H1 (cell line): ENCODE measurements at regions not wholly inside any gene's neighbourhood (a gene's known extent, or its start where the extent isn't known, plus 50 kb on each side); places are given as distances from the start of the nearest gene placed in this dataset.
A peak's percentile ranks its signal among the peaks of the same experiment; 100 is the strongest.

Experiments used
- CTCF ChIA-PET: fragments of 300-600 bp; sonication (Branson Sonifier 250); formaldehyde crosslinking; loops from one replicate; lab custom pipeline; 2021; ENCODE audit not compliant: partially characterized antibody; lab: Charles Lee
- POLR2A ChIA-PET: fragments of 300-600 bp; sonication (Branson Sonifier 250); formaldehyde crosslinking; loops from one replicate; lab custom pipeline; 2021; ENCODE audit warnings: inconsistent platforms; ENCODE audit not compliant: partially characterized antibody; lab: Charles Lee
- DNase-seq, 2 experiments: peaks; one replicate each; pipeline versions ENCODE4 v3.0.0 to v3.0.0-alpha.2; 2010 to 2022; ENCODE audit warnings: low spot score in 2 of 2, low read depth in 1 of 2, mixed read lengths in 1 of 2
- FAIRE-seq: peaks from 2 replicates; lab custom pipeline; 2011; peaks lifted over from hg19 to GRCh38; lab: Jason Lieb, UNC
- H2AFZ ChIP-seq: 2 replicates; pipeline ENCODE4 v1.8.1; 2012; ENCODE audit warnings: low read length, inconsistent platforms
- H2AK5ac ChIP-seq: 2 replicates; pipeline ENCODE4 v1.6.1; 2013; ENCODE audit warnings: low read depth, low read length
- H2BK120ac ChIP-seq: replicated peaks from 2 replicates; pipeline ENCODE3; 2013; ENCODE audit warnings: low read depth, low read length, inconsistent platforms
- H2BK12ac ChIP-seq: 2 replicates; pipeline ENCODE4 v1.6.1; 2013; ENCODE audit warnings: low read depth, low read length
- H2BK15ac ChIP-seq: 2 replicates; pipeline ENCODE4 v1.6.1; 2013; ENCODE audit warnings: low read length
- H2BK20ac ChIP-seq: 2 replicates; pipeline ENCODE4 v1.6.1; 2013; ENCODE audit warnings: low read length
- H2BK5ac ChIP-seq: 2 replicates; pipeline ENCODE4 v1.6.1; 2013; ENCODE audit warnings: low read depth, low read length
- H3K14ac ChIP-seq: 2 replicates; pipeline ENCODE4 v1.6.1; 2013; ENCODE audit warnings: inconsistent platforms; ENCODE audit not compliant: insufficient read length
- H3K18ac ChIP-seq: 2 replicates; pipeline ENCODE4 v1.6.1; 2013; ENCODE audit warnings: low read length; ENCODE audit errors: extremely low read depth
- H3K23ac ChIP-seq: 2 replicates; pipeline ENCODE4 v1.6.1; 2013; ENCODE audit warnings: inconsistent platforms; ENCODE audit not compliant: insufficient read length
- H3K23me2 ChIP-seq: 2 replicates; pipeline ENCODE4 v1.6.1; 2013; ENCODE audit warnings: low read depth, low read length
- H3K27ac ChIP-seq: 2 replicates; pipeline ENCODE4 v1.6.1; 2011; ENCODE audit warnings: low read depth, low read length, inconsistent platforms
- H3K27me3 ChIP-seq, 4 experiments: replicated peaks in 1 of 4; 1 replicate in 1 of 4; 2 replicates in 3 of 4; pipeline versions ENCODE4 v1.6.1 to v1.8.1; 2011 to 2013; ENCODE audit warnings: low read length in 3 of 4, mild to moderate bottlenecking in 3 of 4, inconsistent platforms in 2 of 4, mixed read lengths in 2 of 4, moderate library complexity in 1 of 4; ENCODE audit not compliant: control insufficient read depth in 3 of 4, insufficient read depth in 3 of 4; ENCODE audit errors: extremely low read depth in 1 of 4
- H3K36me3 ChIP-seq, 4 experiments: 2 replicates each; pipeline versions ENCODE4 v1.6.1 to v1.8.1; 2011 to 2013; ENCODE audit warnings: mild to moderate bottlenecking in 4 of 4, low read length in 3 of 4, moderate library complexity in 2 of 4, control low read depth in 1 of 4, inconsistent platforms in 1 of 4; ENCODE audit not compliant: insufficient read depth in 4 of 4, control insufficient read depth in 2 of 4
- H3K4ac ChIP-seq: replicated peaks from 2 replicates; pipeline ENCODE3; 2013; ENCODE audit warnings: low read length, low read depth, mixed read lengths, inconsistent platforms; ENCODE audit not compliant: insufficient read length
- H3K4me1 ChIP-seq, 4 experiments: replicated peaks in 1 of 4; 1 replicate in 1 of 4; 2 replicates in 3 of 4; pipeline versions ENCODE4 v1.6.1 to v1.8.1; 2011 to 2013; ENCODE audit warnings: low read length in 3 of 4, inconsistent platforms in 2 of 4, mixed read lengths in 1 of 4; ENCODE audit not compliant: insufficient read depth in 4 of 4, control insufficient read depth in 3 of 4
- H3K4me2 ChIP-seq, 2 experiments: 2 replicates each; pipeline versions ENCODE4 v1.6.1 to v1.8.1; 2011 to 2013; ENCODE audit warnings: low read depth in 2 of 2, low read length in 2 of 2, control low read depth in 1 of 2, inconsistent platforms in 1 of 2, mild to moderate bottlenecking in 1 of 2; ENCODE audit not compliant: insufficient read depth in 1 of 2
- H3K4me3 ChIP-seq, 4 experiments: fragments of 200-600, 300-600 bp in 1 of 4; sonication (generic), shearing (Covaris generic), sonication (Bioruptor Twin) in 1 of 4; 2 replicates each; pipeline versions ENCODE4 v1.5.1 to v1.8.1; 2011 to 2016; ENCODE audit warnings: low read length in 4 of 4, low read depth in 3 of 4, control low read depth in 2 of 4, inconsistent platforms in 2 of 4, mild to moderate bottlenecking in 2 of 4, mixed read lengths in 1 of 4, moderate library complexity in 1 of 4; ENCODE audit not compliant: insufficient read depth in 2 of 4; ENCODE audit errors: extremely low read depth in 1 of 4
- H3K56ac ChIP-seq: replicated peaks from 2 replicates; pipeline ENCODE3; 2013; ENCODE audit warnings: low read depth, mild to moderate bottlenecking, mixed read lengths, low read length, inconsistent platforms; ENCODE audit not compliant: insufficient read length
- H3K79me1 ChIP-seq: 2 replicates; pipeline ENCODE4 v1.6.1; 2013; ENCODE audit warnings: low read depth, low read length, control low read depth
- H3K79me2 ChIP-seq, 2 experiments: 2 replicates each; pipeline versions ENCODE4 v1.6.1 to v1.8.1; 2012 to 2013; ENCODE audit warnings: low read length in 2 of 2, mild to moderate bottlenecking in 2 of 2, inconsistent platforms in 1 of 2; ENCODE audit not compliant: insufficient read depth in 2 of 2, control insufficient read depth in 1 of 2
- H3K9ac ChIP-seq, 4 experiments: replicated peaks in 1 of 4; 1 replicate in 1 of 4; 2 replicates in 3 of 4; pipeline versions ENCODE4 v1.6.1 to v1.8.1; 2011 to 2013; ENCODE audit warnings: low read depth in 3 of 4, low read length in 3 of 4, control low read depth in 2 of 4, mild to moderate bottlenecking in 2 of 4, moderate library complexity in 2 of 4, inconsistent platforms in 1 of 4; ENCODE audit errors: extremely low read depth in 1 of 4
- H3K9me3 ChIP-seq, 2 experiments: 2 replicates each; pipeline versions ENCODE4 v1.6.1 to v1.8.1; 2012 to 2013; ENCODE audit warnings: mild to moderate bottlenecking in 2 of 2, moderate library complexity in 2 of 2, control low read depth in 1 of 2, inconsistent platforms in 1 of 2, low read depth in 1 of 2, low read length in 1 of 2, mixed read lengths in 1 of 2; ENCODE audit not compliant: insufficient read depth in 2 of 2
- H4K20me1 ChIP-seq, 2 experiments: replicated peaks in 1 of 2; 2 replicates each; pipeline versions ENCODE3 to v1.8.1; 2011 to 2013; ENCODE audit warnings: inconsistent platforms in 2 of 2, low read length in 2 of 2, mild to moderate bottlenecking in 1 of 2; ENCODE audit not compliant: insufficient read depth in 2 of 2, control insufficient read depth in 1 of 2
- H4K5ac ChIP-seq: 2 replicates; pipeline ENCODE4 v1.6.1; 2013; ENCODE audit warnings: low read length, low read depth, mixed read lengths, inconsistent platforms; ENCODE audit not compliant: insufficient read length
- H4K8ac ChIP-seq: 2 replicates; pipeline ENCODE4 v1.8.0; 2013; ENCODE audit warnings: mild to moderate bottlenecking, moderate library complexity, low read length, inconsistent platforms; ENCODE audit not compliant: insufficient read depth; ENCODE audit errors: extremely low read depth
- H4K91ac ChIP-seq: replicated peaks from 2 replicates; pipeline ENCODE3; 2013; ENCODE audit warnings: low read length, mixed read lengths, inconsistent platforms; ENCODE audit not compliant: insufficient read length
- CREB1 ChIP-seq: IDR thresholded peaks from 2 replicates; pipeline ENCODE4 v1.6.1; 2012; ENCODE audit warnings: inconsistent platforms
- GABPA ChIP-seq: IDR thresholded peaks from 2 replicates; pipeline ENCODE4 v1.6.1; 2011; ENCODE audit warnings: mild to moderate bottlenecking, low read length, moderate library complexity, borderline replicate concordance; ENCODE audit not compliant: insufficient read depth
- GTF2F1 ChIP-seq: IDR thresholded peaks from 2 replicates; pipeline ENCODE4 v1.6.1; 2012; ENCODE audit warnings: low read depth, low read length, improper control_type of control experiment, borderline replicate concordance
- SIRT6 ChIP-seq: IDR thresholded peaks from one replicate; pipeline ENCODE4 v1.7.1; 2012; ENCODE audit warnings: low read length, inconsistent platforms
- SP4 ChIP-seq: IDR thresholded peaks from 2 replicates; pipeline ENCODE4 v1.6.1; 2012; ENCODE audit warnings: low read length, inconsistent platforms
- TEAD4 ChIP-seq: IDR thresholded peaks from 2 replicates; pipeline ENCODE4 v1.6.1; 2012; ENCODE audit warnings: low read depth, low read length, inconsistent platforms, mixed read lengths
- YY1 ChIP-seq: IDR thresholded peaks from 2 replicates; pipeline ENCODE4 v1.6.1; 2011; ENCODE audit warnings: low read depth, mild to moderate bottlenecking, low read length
- WGBS, 2 experiments: shearing (Covaris generic) in 1 of 2; methylation state at CpG; one replicate each; pipeline versions ENCODE4 v1.1.6 to v1.1.7; 2013 to 2015; ENCODE audit warnings: low lambda C conversion rate in 2 of 2, mixed read lengths in 2 of 2, inconsistent platforms in 1 of 2, low coverage in 1 of 2, missing lambda C conversion rate in 1 of 2; ENCODE audit not compliant: insufficient replicate concordance in 2 of 2, insufficient coverage in 1 of 2, insufficient read length in 1 of 2; ENCODE audit errors: extremely low coverage in 1 of 2, missing lambda C conversion rate in 1 of 2; 5-methylcytosine and 5-hydroxymethylcytosine counted together

DNA sequence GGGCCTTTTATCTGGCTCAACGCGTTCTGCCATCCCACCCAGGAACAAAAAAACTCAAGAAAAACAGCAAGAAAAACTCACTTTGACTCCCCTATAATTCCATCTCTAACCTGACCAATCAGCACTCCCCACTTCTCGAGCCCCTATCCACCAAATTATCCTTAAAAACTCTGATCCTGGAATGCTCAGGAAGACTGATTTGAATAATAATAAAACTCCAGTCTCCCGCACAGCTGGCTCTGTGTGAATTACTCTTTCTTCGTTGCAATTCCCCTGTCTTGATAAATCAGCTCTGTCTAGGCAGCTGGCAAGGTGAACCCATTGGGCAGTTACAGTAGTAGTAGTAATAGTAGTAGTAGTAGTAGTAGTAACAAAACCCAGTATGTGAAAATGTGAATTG lies 165.7 kb upstream of the CASK start:
- H2BK20ac ChIP-seq: no peak overlapping the region
- H4K5ac ChIP-seq: no peak overlapping the region
- DNase-seq: no peak
- peak; percentile 78 for FAIRE-seq
- no peak overlapping the region for H3K23ac ChIP-seq
- CTCF ChIA-PET: interaction anchor here (0.7 kb wide), 1 partner anchor 14 kb away, joined by 4 read pairs; no protein-coding TSS in a partner anchor
- no peaks in the 10 kb centered on the region for H3K23me2 ChIP-seq
- no peak overlapping the region for H2AFZ ChIP-seq
- H2BK5ac ChIP-seq: peak overlapping the region; percentile 16; the same call in 1 of the 2 replicates
- no peaks in the 10 kb centered on the region for H3K79me1 ChIP-seq
- no peak overlapping the region for H3K14ac ChIP-seq
- no peak overlapping the region for H3K4ac ChIP-seq
- H2BK120ac ChIP-seq: no peak overlapping the region
- POLR2A ChIA-PET: no interaction called here
- no peaks in the 10 kb centered on the region for H4K20me1 ChIP-seq
- H2BK15ac ChIP-seq: no peak overlapping the region
- TF ChIP-seq GABPA (no peak), SIRT6 (no peak), SP4 (no peak), CREB1 (no peak), YY1 (no peak), TEAD4 (0 out of 2 replicates have a peak, but pooled peaks have one; percentile 13), GTF2F1 (no peak)
- H2AK5ac ChIP-seq: no peak overlapping the region
- H3K27ac ChIP-seq: no peak overlapping the region
- no peaks in the 10 kb centered on the region for H3K79me2 ChIP-seq
- no peaks in the 10 kb centered on the region for H3K9me3 ChIP-seq
- H3K18ac ChIP-seq: no peak overlapping the region
- no peak overlapping the region for H4K91ac ChIP-seq
- no peaks in the 10 kb centered on the region for H3K36me3 ChIP-seq
- H3K4me2 ChIP-seq: peak overlapping the region in 1 of 2 experiments; percentile 31; a peak in 1 of 4 replicates
- peaks cover 0 to 14% (median 8%) of the 10 kb centered on the region in 4 experiments; a peak in 4 of 7 replicates for H3K4me1 ChIP-seq
- no peaks in the 10 kb centered on the region for H3K27me3 ChIP-seq
- no peak overlapping the region for H3K4me3 ChIP-seq
- 11% methylated on average over 5 of the region's 5 CpGs; no CpG with 5 or more reads in 1 of the 2 experiments for WGBS, 2 experiments
- no peak overlapping the region for H2BK12ac ChIP-seq
- H3K9ac ChIP-seq: no peak overlapping the region
- no peak overlapping the region for H3K56ac ChIP-seq
- no peak overlapping the region for H4K8ac ChIP-seq
